Activated gamma-delta T cell treated with Interleukin-2 at 50 U/mL for 16 hours (primary cell): ENCODE measurements at regions not wholly inside any gene's neighbourhood (a gene's known extent, or its start where the extent isn't known, plus 50 kb on each side); places are given as distances from the start of the nearest gene placed in this dataset.

Experiments used
- DNase-seq: peaks from one replicate; pipeline ENCODE4 v3.0.0-alpha.2; 2020

GRCh38 chr4:110675426-110675825 is 52.5 kb upstream of the PITX2 start:
- no peak for DNase-seq

GRCh38 chr4:110676241-110676640 is 53.4 kb upstream of the PITX2 start:
- DNase-seq = no peak

- no peak for DNase-seq
Observed at GRCh38 chr4:110678517-110679227, 55.8 kb upstream of the PITX2 start.

- no peak for DNase-seq
Observed at GRCh38 chr4:110680265-110680664, 57.4 kb upstream of the PITX2 start.

GRCh38 chr4:110681381-110681780 is 58.5 kb upstream of the PITX2 start:
- DNase-seq = no peak

GRCh38 chr4:110682311-110682710 is 59.4 kb upstream of the PITX2 start:
- DNase-seq = no peak

GRCh38 chr4:110683601-110684000 is 60.7 kb upstream of the PITX2 start:
- no peak for DNase-seq

- no peak for DNase-seq
Observed at GRCh38 chr4:110702326-110702725, 79.4 kb upstream of the PITX2 start.

GRCh38 chr4:110704748-110705439 is 82.0 kb upstream of the PITX2 start:
- DNase-seq = no peak

- no peak for DNase-seq
Observed at GRCh38 chr4:110705440-110705782, 82.5 kb upstream of the PITX2 start.

- no peak for DNase-seq
Observed at GRCh38 chr4:110710070-110710469, 87.2 kb upstream of the PITX2 start.

- no peak for DNase-seq
Observed at GRCh38 chr4:110712486-110712885, 89.6 kb upstream of the PITX2 start.

- no peak for DNase-seq
Observed at GRCh38 chr4:110730318-110730717, 107.4 kb upstream of the PITX2 start.

- no peak for DNase-seq
Observed at GRCh38 chr4:110733901-110734300, 111.0 kb upstream of the PITX2 start.

- DNase-seq = no peak
Observed at GRCh38 chr4:110735686-110736085, 112.8 kb upstream of the PITX2 start.

- DNase-seq = no peak
Observed at GRCh38 chr4:110737931-110738330, 115.1 kb upstream of the PITX2 start.

GRCh38 chr4:110742143-110742542 is 119.3 kb upstream of the PITX2 start:
- no peak for DNase-seq

- DNase-seq = no peak
Observed at GRCh38 chr4:110748071-110748470, 125.2 kb upstream of the PITX2 start.

- no peak for DNase-seq
Observed at GRCh38 chr4:110751183-110751582, 128.3 kb upstream of the PITX2 start.

- no peak for DNase-seq
Observed at GRCh38 chr4:110751986-110752385, 129.1 kb upstream of the PITX2 start.

- DNase-seq = no peak
Observed at GRCh38 chr4:110753466-110753865, 130.6 kb upstream of the PITX2 start.

GRCh38 chr4:110754716-110755115 is 131.8 kb upstream of the PITX2 start:
- DNase-seq = no peak

GRCh38 chr4:110769578-110769977 is 146.7 kb upstream of the PITX2 start:
- DNase-seq = no peak

- no peak for DNase-seq
Observed at GRCh38 chr4:110770353-110770752, 147.5 kb upstream of the PITX2 start.

GRCh38 chr4:110778521-110778920 is 155.6 kb upstream of the PITX2 start:
- DNase-seq = no peak
